Astrocyte of the cerebellum (primary cell): ENCODE measurements at regions not wholly inside any gene's neighbourhood (a gene's known extent, or its start where the extent isn't known, plus 50 kb on each side); places are given as distances from the start of the nearest gene placed in this dataset.
"Not testable (repeated sequence)": the region's sequence is repeated elsewhere in the genome, so short reads cannot be mapped to it uniquely, and the experiment has no call there.

Experiments used
- DNase-seq: peaks from one replicate; pipeline ENCODE4 v3.0.0-alpha.2; 2011; ENCODE audit warnings: low read depth
- H3K4me3 ChIP-seq: 2 replicates; pipeline ENCODE4 v1.5.1; 2011; ENCODE audit warnings: mild to moderate bottlenecking, low read depth, low read length, moderate library complexity
- in situ Hi-C: cut with HindIII; loops from 2 replicates; pipeline ENCODE4 v1.10.0; 2017; ENCODE audit warnings: low sequenced_read_pairs
- TF ChIP-seq, protein P1 (sequence below): IDR thresholded peaks from 2 replicates; pipeline ENCODE4 v1.5.1; 2012; ENCODE audit warnings: low read length, low read depth, moderate library complexity, mild to moderate bottlenecking; ENCODE audit errors: missing control alignments

DNA sequence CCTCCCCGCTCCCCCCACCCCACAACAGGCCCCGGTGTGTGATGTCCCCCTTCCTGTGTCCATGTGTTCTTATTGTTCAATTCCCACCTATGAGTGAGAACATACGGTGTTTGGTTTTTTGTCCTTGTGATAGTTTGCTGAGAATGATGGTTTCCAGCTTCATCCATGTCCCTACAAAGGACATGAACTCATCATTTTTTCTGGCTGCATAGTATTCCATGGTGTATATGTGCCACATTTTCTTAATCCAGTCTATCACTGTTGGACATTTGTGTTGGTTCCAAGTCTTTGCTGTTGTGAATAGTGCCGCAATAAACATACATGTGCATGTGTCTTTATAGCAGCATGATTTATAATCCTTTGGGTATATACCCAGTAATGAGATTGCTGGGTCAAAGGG lies 104.3 kb downstream of the MTPN start:
- in situ Hi-C loops, H3K4me3 ChIP-seq, DNase-seq: not testable (repeated sequence)

DNA sequence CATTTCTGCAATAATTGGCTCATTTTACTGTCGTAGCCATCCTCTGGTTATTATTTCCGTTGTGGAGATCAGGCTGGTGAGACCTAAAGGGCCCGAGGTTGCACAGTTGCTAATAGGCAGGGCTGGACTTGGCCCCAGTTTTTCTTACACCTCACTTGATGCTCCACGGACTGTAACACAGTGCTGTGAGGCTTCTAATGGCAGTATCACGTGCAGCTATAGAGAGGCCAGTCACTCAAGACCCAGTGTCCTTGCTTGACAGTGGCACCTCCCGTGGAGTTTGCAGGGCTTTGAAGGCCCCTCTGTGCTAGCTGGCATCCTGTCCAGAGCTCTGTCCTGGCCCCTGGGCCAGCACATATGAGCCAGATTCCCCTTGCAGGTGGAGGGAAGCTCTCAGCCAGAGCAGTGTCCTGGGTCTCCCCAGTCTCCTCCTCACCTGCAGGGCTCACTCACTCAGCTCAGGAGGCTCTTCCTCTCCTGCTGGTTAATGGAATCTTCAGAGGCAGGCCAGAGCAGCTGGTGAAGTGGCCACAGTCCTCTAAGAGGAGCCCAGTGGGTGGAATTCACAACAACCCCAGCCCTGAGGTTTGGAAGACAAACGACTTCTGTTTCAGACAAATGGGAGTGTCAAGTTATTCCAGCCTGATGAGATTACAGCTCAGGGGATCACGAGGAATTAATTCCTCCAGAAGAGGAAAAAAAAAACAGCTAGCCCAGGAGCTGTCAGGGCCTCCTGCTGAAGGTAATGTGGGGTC lies 114.2 kb upstream of the FAM180A start:
- DNase-seq, result no peak
- TF ChIP-seq, protein P1, sequence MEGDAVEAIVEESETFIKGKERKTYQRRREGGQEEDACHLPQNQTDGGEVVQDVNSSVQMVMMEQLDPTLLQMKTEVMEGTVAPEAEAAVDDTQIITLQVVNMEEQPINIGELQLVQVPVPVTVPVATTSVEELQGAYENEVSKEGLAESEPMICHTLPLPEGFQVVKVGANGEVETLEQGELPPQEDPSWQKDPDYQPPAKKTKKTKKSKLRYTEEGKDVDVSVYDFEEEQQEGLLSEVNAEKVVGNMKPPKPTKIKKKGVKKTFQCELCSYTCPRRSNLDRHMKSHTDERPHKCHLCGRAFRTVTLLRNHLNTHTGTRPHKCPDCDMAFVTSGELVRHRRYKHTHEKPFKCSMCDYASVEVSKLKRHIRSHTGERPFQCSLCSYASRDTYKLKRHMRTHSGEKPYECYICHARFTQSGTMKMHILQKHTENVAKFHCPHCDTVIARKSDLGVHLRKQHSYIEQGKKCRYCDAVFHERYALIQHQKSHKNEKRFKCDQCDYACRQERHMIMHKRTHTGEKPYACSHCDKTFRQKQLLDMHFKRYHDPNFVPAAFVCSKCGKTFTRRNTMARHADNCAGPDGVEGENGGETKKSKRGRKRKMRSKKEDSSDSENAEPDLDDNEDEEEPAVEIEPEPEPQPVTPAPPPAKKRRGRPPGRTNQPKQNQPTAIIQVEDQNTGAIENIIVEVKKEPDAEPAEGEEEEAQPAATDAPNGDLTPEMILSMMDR, result no peak
- in situ Hi-C loops, result no loop called here

DNA sequence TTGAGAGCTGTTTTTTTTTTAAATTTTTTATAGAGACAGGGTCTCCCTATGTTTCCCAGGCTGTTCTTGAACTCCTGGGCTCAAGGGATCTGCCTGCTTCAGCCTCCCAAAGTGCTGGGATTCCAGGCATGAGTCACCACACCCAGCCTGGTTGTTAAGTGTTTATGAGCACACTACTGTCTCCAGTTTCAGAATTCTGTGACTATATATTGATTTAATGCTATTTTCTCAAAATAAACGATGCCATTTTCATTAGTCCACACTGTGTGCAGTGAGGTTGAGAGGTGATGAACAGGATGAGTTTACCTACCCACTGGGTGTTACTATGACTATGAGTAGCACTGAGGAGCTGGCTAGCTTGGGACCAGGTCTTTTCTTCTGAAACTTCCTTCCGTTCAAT lies 110.9 kb upstream of the FAM180A start:
- TF ChIP-seq, protein P1, result no peak
- in situ Hi-C loops, result no loop called here
- no peak for DNase-seq
- H3K4me3 ChIP-seq, result no peak overlapping the region

More for the DNA sequence above, 114.2 kb upstream of the FAM180A start:
- H3K4me3 ChIP-seq, result no peak overlapping the region

DNA sequence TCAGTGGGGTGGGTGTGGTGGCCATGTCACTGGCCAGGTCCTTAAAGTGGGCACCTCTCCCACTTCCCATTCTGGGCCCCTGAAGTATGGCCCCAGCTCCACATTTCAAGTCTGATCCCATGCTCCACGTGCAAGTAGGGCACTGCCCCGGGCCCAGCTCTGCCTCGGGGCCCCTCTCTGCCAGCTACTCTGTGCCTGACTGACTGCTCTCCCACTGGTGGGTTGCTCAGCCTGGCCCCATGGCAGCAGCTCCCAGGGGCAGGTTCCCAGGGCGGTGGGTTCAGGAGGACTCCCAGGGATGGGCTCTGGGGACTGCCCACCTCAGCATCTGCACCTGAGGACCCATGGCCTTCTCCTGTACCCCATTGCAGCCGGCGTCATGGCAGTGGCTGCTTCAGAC lies 110.2 kb upstream of the FAM180A start:
- DNase-seq, result no peak
- H3K4me3 ChIP-seq, result no peak overlapping the region
- TF ChIP-seq, protein P1, result no peak
- in situ Hi-C loops, result no loop called here

DNA sequence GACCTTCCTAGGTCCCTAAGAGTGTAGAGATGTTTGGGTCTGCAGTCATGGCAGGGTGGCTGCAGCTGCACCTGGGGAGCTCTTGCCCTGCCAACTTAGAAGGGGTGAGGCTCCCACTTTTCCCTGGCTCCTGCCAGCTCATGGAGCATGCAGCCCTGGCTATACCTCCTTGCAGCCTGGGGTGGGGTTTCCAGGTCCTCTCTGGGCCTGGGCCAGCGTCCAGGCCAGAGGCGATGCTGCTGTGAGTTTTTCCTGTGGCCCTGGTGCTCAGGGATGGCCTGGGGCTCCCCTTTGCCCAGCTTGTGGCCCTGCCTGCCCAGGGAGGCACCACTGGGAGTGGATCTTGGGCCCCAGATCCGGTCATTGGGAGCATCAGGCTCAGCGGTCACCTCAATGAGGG lies 109.8 kb upstream of the FAM180A start:
- no peak overlapping the region for H3K4me3 ChIP-seq
- no peak for DNase-seq
- TF ChIP-seq, protein P1, result no peak
- in situ Hi-C loops, result no loop called here

DNA sequence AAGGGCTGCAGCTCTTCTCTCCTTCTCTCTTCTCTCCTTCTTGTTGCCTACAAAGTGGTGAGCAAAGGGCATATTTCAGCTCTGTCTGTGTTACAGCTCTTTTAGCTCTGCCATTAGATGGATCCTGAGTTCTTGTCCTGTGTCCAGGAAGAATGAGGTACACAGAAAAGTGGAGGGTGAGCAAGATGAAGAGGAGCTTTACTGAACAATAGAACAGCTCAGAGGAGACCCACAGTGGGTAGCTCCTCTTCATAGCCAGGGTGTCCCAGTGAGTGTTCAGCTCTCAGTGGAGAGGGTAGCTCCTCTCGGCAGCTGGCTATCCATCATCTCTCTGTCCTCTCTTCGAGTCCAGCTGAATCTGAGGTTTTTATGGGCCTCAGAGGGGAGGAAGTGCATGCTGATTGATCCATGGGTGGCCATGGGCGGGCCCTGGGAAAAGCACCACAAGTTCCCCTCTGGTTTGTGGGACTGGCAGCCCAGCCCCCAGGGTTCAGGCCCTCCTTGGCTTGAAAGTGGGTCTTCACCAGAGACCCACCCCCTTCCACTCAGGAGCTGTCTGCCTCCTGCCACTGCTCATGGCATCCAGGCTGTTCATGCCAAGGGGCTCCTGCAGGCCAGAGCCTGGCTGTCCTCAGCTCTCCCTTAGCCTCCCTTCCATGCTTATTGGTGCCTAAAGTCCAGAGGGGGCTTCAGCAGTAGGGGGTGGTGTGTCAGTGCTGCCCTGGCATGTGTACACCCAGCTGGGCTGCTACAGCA lies 109.1 kb upstream of the FAM180A start:
- H3K4me3 ChIP-seq, result no peak overlapping the region
- no peak for DNase-seq
- in situ Hi-C loops, result no loop called here
- TF ChIP-seq, protein P1, result no peak
